Rectal smooth muscle tissue (tissue), 1 donor: ENCODE measurements at regions not wholly inside any gene's neighbourhood (a gene's known extent, or its start where the extent isn't known, plus 50 kb on each side); places are given as distances from the start of the nearest gene placed in this dataset.
"Not testable (repeated sequence)": the region's sequence is repeated elsewhere in the genome, so short reads cannot be mapped to it uniquely, and the experiment has no call there.

Source experiments
- H3K27ac ChIP-seq: one replicate; pipeline ENCODE4 v1.7.0; 2013; ENCODE audit warnings: low read depth, low read length, inconsistent platforms
- H3K27me3 ChIP-seq: one replicate; pipeline ENCODE4 v1.7.0; 2013; ENCODE audit warnings: low read length; ENCODE audit not compliant: control insufficient read depth, insufficient read depth
- H3K36me3 ChIP-seq: one replicate; pipeline ENCODE4 v1.7.0; 2013; ENCODE audit warnings: low read length; ENCODE audit not compliant: control insufficient read depth, insufficient read depth
- H3K4me1 ChIP-seq: one replicate; pipeline ENCODE4 v1.7.0; 2013; ENCODE audit warnings: low read length; ENCODE audit not compliant: control insufficient read depth, insufficient read depth
- H3K4me3 ChIP-seq: one replicate; pipeline ENCODE4 v1.7.0; 2013; ENCODE audit warnings: low read length
- H3K9ac ChIP-seq: one replicate; pipeline ENCODE4 v1.7.0; 2013; ENCODE audit warnings: low read length

GRCh38 chr6:4482461-4482860 lies 293.7 kb upstream of the CDYL start:
- no peaks in the 10 kb centered on the region for H3K4me1 ChIP-seq

GRCh38 chr6:4480788-4481735 lies 295.1 kb upstream of the CDYL start:
- no peak overlapping the region for H3K9ac ChIP-seq
- H3K4me1 ChIP-seq, result no peaks in the 10 kb centered on the region
- H3K36me3 ChIP-seq, result no peaks in the 10 kb centered on the region
- H3K27ac ChIP-seq, result no peak overlapping the region
- H3K4me3 ChIP-seq, result no peak overlapping the region
- H3K27me3 ChIP-seq, result no peaks in the 10 kb centered on the region

More at GRCh38 chr6:4482461-4482860, 293.7 kb upstream of the CDYL start:
- Histone ChIP-seq H3K27me3 (no peaks in the 10 kb centered on the region), H3K9ac (no peak overlapping the region), H3K36me3 (no peaks in the 10 kb centered on the region), H3K27ac (no peak overlapping the region), H3K4me3 (no peak overlapping the region)

GRCh38 chr6:4478098-4478497 lies 298.1 kb upstream of the CDYL start:
- Histone ChIP-seq H3K9ac (no peak overlapping the region), H3K27me3 (no peaks in the 10 kb centered on the region), H3K36me3 (no peaks in the 10 kb centered on the region), H3K27ac (no peak overlapping the region), H3K4me1 (no peaks in the 10 kb centered on the region), H3K4me3 (no peak overlapping the region)

GRCh38 chr6:4474810-4475209 lies 301.4 kb upstream of the CDYL start:
- Histone ChIP-seq H3K4me1 (no peaks in the 10 kb centered on the region), H3K36me3 (no peaks in the 10 kb centered on the region), H3K9ac (no peak overlapping the region), H3K27me3 (no peaks in the 10 kb centered on the region), H3K4me3 (no peak overlapping the region), H3K27ac (no peak overlapping the region)

DNA sequence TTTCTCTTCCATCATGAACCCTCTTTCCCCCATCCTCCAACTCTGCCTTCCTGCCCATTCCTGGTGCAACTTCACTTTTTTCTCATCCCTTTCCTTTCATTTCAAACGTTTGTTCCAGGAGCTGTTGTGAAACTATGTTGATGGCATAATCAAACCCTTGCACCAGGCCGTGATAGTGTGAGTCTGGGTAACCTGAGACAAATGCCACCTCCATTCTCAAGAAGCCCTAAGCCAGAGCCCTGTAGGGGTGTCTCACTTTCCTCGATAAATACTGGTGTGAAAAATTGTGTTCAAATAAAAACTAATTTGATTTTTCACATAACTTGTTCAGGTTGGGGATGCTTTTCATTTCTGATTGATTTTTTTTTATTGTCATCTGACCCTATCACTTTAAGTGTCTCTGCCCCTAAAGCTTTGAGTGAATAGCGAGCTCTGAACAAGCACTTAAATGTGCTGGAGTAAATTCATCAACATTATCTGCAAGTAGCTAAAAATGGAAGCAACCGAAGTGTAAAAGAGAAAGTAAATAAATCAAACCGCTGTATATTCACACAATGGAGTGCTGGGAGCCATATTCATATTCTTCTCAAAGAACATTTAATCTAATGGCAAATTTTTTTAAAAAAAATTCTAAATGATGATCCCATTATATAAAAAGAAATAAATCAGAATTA lies 303.1 kb upstream of the CDYL start:
- Histone ChIP-seq H3K4me1 (no peaks in the 10 kb centered on the region), H3K27me3 (no peaks in the 10 kb centered on the region), H3K27ac (no peak overlapping the region), H3K36me3 (no peaks in the 10 kb centered on the region), H3K4me3 (no peak overlapping the region), H3K9ac (no peak overlapping the region)

DNA sequence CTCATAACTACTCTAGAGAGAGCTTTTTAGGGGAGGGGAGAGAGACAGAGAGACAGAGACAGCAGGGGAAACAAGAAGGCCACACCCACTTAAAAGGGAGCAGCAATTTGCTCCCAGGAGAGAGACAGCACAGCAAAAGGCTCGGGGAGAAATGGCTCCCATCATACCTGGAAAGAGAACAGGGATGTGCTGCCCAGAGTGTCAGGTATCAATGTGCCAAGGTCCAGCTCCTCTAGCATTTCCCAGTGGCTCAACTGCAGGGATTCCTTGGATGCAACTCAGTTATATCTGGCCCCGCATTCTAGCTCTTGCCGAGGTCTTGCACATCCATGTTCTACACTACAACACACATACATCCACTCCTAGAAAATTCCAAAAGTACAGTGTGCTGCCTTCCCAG lies 304.0 kb upstream of the CDYL start:
- no peak overlapping the region for H3K27ac ChIP-seq
- no peaks in the 10 kb centered on the region for H3K4me1 ChIP-seq
- no peak overlapping the region for H3K4me3 ChIP-seq
- H3K27me3 ChIP-seq, result no peaks in the 10 kb centered on the region
- no peaks in the 10 kb centered on the region for H3K36me3 ChIP-seq
- no peak overlapping the region for H3K9ac ChIP-seq

DNA sequence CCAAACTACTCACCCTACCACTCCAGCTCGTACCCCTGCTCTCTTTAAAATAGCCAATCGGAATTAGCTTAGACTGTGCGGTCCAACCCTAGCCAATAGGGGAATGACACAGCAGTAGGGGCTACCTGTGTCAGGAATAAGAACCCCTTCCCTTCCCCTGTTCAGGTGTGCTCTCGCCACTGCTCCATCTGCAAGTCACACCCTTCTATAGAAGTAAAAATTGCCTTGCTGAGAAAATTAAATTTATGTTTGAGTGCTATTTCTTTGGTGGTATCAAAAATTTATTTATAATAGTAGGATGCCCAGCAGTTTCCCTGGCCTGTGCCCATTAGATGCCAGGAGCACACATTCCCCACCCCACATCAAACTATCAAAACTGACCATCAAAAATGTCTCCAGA lies 304.7 kb upstream of the CDYL start:
- H3K36me3 ChIP-seq, H3K27me3 ChIP-seq, H3K4me1 ChIP-seq, H3K27ac ChIP-seq, H3K4me3 ChIP-seq, H3K9ac ChIP-seq: not testable (repeated sequence)

DNA sequence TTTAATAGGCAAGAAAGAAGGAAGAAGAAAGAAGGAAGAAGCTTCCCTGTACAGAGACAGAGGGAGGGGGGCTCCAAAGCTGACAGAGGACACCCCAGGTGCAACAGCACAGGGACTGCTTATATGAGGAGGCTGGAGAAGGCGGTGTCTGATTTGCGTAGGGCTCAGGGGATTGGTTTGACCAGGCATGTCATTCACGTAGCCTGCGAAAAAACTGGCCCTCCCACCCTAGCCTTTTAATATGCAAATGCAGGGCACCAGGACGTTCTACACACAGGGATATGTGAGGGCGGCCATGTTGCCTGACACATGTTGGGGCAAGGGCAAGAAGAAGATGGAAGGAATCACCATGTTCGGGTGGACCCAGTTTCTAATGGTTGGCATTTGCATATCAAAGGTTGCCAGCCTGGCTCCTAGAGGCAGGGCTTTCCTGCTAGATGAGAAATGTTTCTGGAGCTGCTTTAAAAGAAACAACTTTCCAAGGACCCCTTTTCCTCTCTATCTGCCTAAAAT lies 305.4 kb upstream of the CDYL start:
- Histone ChIP-seq H3K36me3 (no peaks in the 10 kb centered on the region), H3K27ac (no peak overlapping the region), H3K4me1 (no peaks in the 10 kb centered on the region), H3K27me3 (no peaks in the 10 kb centered on the region), H3K4me3 (no peak overlapping the region), H3K9ac (no peak overlapping the region)

- Histone ChIP-seq H3K27me3 (no peaks in the 10 kb centered on the region), H3K36me3 (no peaks in the 10 kb centered on the region), H3K4me3 (no peak overlapping the region), H3K4me1 (no peaks in the 10 kb centered on the region), H3K9ac (no peak overlapping the region), H3K27ac (no peak overlapping the region)
These were observed 309.3 kb upstream of the CDYL start for GRCh38 chr6:4466769-4467480.

GRCh38 chr6:4466261-4466660 lies 309.9 kb upstream of the CDYL start:
- H3K27ac ChIP-seq, result no peak overlapping the region
- no peaks in the 10 kb centered on the region for H3K36me3 ChIP-seq
- no peak overlapping the region for H3K4me3 ChIP-seq
- no peak overlapping the region for H3K9ac ChIP-seq
- H3K4me1 ChIP-seq, result no peaks in the 10 kb centered on the region
- H3K27me3 ChIP-seq, result no peaks in the 10 kb centered on the region

DNA sequence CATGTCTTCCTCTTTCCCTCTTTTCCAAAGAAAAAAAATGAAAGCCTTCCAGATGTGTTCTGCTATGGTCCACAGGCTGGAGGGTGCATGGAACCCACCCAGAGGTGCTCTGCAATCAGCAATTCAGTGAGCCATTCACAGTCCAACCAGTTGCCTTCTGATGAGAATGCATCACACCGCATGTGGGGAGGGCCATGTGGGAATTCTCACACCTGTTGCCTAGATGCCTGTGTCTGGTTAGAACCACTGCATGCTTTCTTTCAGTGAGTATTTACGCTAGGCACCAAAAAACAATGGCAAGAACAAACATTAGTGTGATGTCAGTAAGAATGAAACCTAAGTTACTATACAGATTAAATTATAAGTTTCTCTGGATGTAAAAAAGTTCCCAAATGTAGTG lies 311.6 kb upstream of the CDYL start:
- no peaks in the 10 kb centered on the region for H3K36me3 ChIP-seq
- no peak overlapping the region for H3K9ac ChIP-seq
- H3K4me1 ChIP-seq, result peaks cover 3% of the 10 kb centered on the region
- H3K27ac ChIP-seq, result no peak overlapping the region
- no peak overlapping the region for H3K4me3 ChIP-seq
- H3K27me3 ChIP-seq, result no peaks in the 10 kb centered on the region

GRCh38 chr6:4463236-4463635 lies 313.0 kb upstream of the CDYL start:
- Histone ChIP-seq H3K36me3 (no peaks in the 10 kb centered on the region), H3K4me3 (no peak overlapping the region), H3K9ac (no peak overlapping the region), H3K27me3 (no peaks in the 10 kb centered on the region), H3K4me1 (peaks cover 8% of the 10 kb centered on the region), H3K27ac (no peak overlapping the region)
